HG03103 (cell line): ENCODE measurements at regions not wholly inside any gene's neighbourhood (a gene's known extent, or its start where the extent isn't known, plus 50 kb on each side); places are given as distances from the start of the nearest gene placed in this dataset.
"Not testable (repeated sequence)": the region's sequence is repeated elsewhere in the genome, so short reads cannot be mapped to it uniquely, and the experiment has no call there.

Source experiments
- ATAC-seq: cut with Tn5 transposase; IDR thresholded peaks from one replicate; pipeline ENCODE4 v1.9.1; 2021; ENCODE audit warnings: low read depth; ENCODE audit not compliant: unreplicated experiment

GRCh38 chr5:144042156-144042555 is 128.3 kb downstream of the YIPF5 start:
- no peak for ATAC-seq

GRCh38 chr5:144048259-144048856 is 122.1 kb downstream of the YIPF5 start:
- ATAC-seq, result no peak

GRCh38 chr5:144055391-144055790 is 115.1 kb downstream of the YIPF5 start:
- not testable (repeated sequence) for ATAC-seq

- ATAC-seq, result not testable (repeated sequence)
Measured at GRCh38 chr5:144060091-144060490, 110.4 kb downstream of the YIPF5 start.

GRCh38 chr5:144060598-144060997 is 109.9 kb downstream of the YIPF5 start:
- no peak for ATAC-seq

- ATAC-seq, result no peak
Measured at GRCh38 chr5:144065786-144066185, 104.7 kb downstream of the YIPF5 start.

GRCh38 chr5:144072518-144072927 is 97.9 kb downstream of the YIPF5 start:
- no peak for ATAC-seq

- no peak for ATAC-seq
Measured at GRCh38 chr5:144076521-144077083, 93.9 kb downstream of the YIPF5 start.

- ATAC-seq, result no peak
Measured at GRCh38 chr5:144083185-144083584, 87.3 kb downstream of the YIPF5 start.

- no peak for ATAC-seq
Measured at GRCh38 chr5:144084971-144085370, 85.5 kb downstream of the YIPF5 start.

- ATAC-seq, result no peak
Measured at GRCh38 chr5:144085381-144085780, 85.1 kb downstream of the YIPF5 start.

- no peak for ATAC-seq
Measured at GRCh38 chr5:144086295-144086694, 84.2 kb downstream of the YIPF5 start.

GRCh38 chr5:144087576-144087975 is 82.9 kb downstream of the YIPF5 start:
- no peak for ATAC-seq

GRCh38 chr5:144088206-144089064 is 82.0 kb downstream of the YIPF5 start:
- ATAC-seq, result no peak

GRCh38 chr5:144089401-144090021 is 80.9 kb downstream of the YIPF5 start:
- no peak for ATAC-seq

- no peak for ATAC-seq
Measured at GRCh38 chr5:144092508-144092907, 78.0 kb downstream of the YIPF5 start.

- no peak for ATAC-seq
Measured at GRCh38 chr5:144093400-144093799, 77.1 kb downstream of the YIPF5 start.

GRCh38 chr5:144093868-144094267 is 76.6 kb downstream of the YIPF5 start:
- no peak for ATAC-seq

- ATAC-seq, result no peak
Measured at GRCh38 chr5:144100702-144101101, 69.8 kb downstream of the YIPF5 start.

- no peak for ATAC-seq
Measured at GRCh38 chr5:144101616-144102015, 68.8 kb downstream of the YIPF5 start.

GRCh38 chr5:144102361-144102760 is 68.1 kb downstream of the YIPF5 start:
- no peak for ATAC-seq
